HepG2 (cell line): ENCODE measurements at regions not wholly inside any gene's neighbourhood (a gene's known extent, or its start where the extent isn't known, plus 50 kb on each side); places are given as distances from the start of the nearest gene placed in this dataset.

Experiments used
- ATAC-seq: fragments of 200-7000 bp; cut with Tn5 transposase; 3 replicates; pipeline ENCODE4 v1.9.1; 2020; ENCODE audit warnings: mild to moderate bottlenecking, moderate library complexity
- BruUV-seq: library from RNA; stranded (reverse); fragments of 400-500 nt; replicated peaks from 2 replicates; lab custom pipeline; 2021; lab: Mats Ljungman, UMichigan
- CTCF ChIA-PET: fragments of 300-600 bp; formaldehyde crosslinking; extraction: SDS; loops from one replicate; lab custom pipeline; 2021; ENCODE audit warnings: low total read pairs, inconsistent platforms, low intra/inter-chr PET ratio; lab: Yijun Ruan, JAX
- POLR2A ChIA-PET: fragments of 350-600 bp; sonication (Branson Sonifier 250); formaldehyde crosslinking; loops from one replicate; lab custom pipeline; 2020; ENCODE audit warnings: antibody characterized with exemption, inconsistent platforms; lab: Yijun Ruan, JAX
- DNase-seq: peaks from one replicate; pipeline ENCODE4 v3.0.0-alpha.2; 2015; ENCODE audit warnings: low spot score
- FAIRE-seq: peaks from 3 replicates; lab custom pipeline; 2011; peaks lifted over from hg19 to GRCh38; lab: Jason Lieb, UNC
- H2AFZ ChIP-seq: one replicate; pipeline ENCODE4 v1.6.1; 2011; ENCODE audit warnings: low read length, inconsistent platforms
- H3K27ac ChIP-seq: fragments of 300-600 bp; 3 replicates; pipeline ENCODE4 v1.8.0; 2011; ENCODE audit warnings: mixed run types, mild to moderate bottlenecking, mixed read lengths, low read length, inconsistent platforms; ENCODE audit not compliant: insufficient read depth; ENCODE audit errors: extremely low read length
- H3K27me3 ChIP-seq, 2 experiments: fragments of 200-600 bp in 1 of 2; 2 replicates in 1 of 2; 3 replicates in 1 of 2; pipeline versions ENCODE4 v1.6.0 to v1.8.0; 2011; ENCODE audit warnings: low read length in 2 of 2, mild to moderate bottlenecking in 2 of 2, moderate library complexity in 2 of 2, inconsistent platforms in 1 of 2; ENCODE audit not compliant: insufficient read depth in 2 of 2, control insufficient read depth in 1 of 2
- H3K36me3 ChIP-seq, 2 experiments: fragments of 200-600 bp in 1 of 2; replicated peaks in 1 of 2; 2 replicates in 1 of 2; 3 replicates in 1 of 2; pipeline versions ENCODE4 v1.5.1 to v1.8.0; 2011; ENCODE audit warnings: low read length in 2 of 2, inconsistent platforms in 1 of 2; ENCODE audit not compliant: insufficient read depth in 2 of 2, control insufficient read depth in 1 of 2
- H3K4me1 ChIP-seq: 2 replicates; pipeline ENCODE4 v1.5.1; 2012; ENCODE audit warnings: low read length, inconsistent platforms; ENCODE audit not compliant: insufficient read depth
- H3K4me2 ChIP-seq: 2 replicates; pipeline ENCODE4 v1.6.0; 2011; ENCODE audit warnings: low read depth, low read length, inconsistent platforms
- H3K4me3 ChIP-seq, 3 experiments: fragments of 200-600 bp in 1 of 3; sonication (generic), shearing (Covaris generic) in 1 of 3; replicated peaks in 1 of 3; 2 replicates each; pipeline ENCODE4 v1.5.1; 2011 to 2016; ENCODE audit warnings: low read length in 3 of 3, inconsistent platforms in 2 of 3, low read depth in 2 of 3, mild to moderate bottlenecking in 2 of 3, control low read depth in 1 of 3, mixed read lengths in 1 of 3; ENCODE audit not compliant: insufficient read depth in 1 of 3
- H3K79me2 ChIP-seq: one replicate; pipeline ENCODE4 v1.6.1; 2011; ENCODE audit warnings: low read length, inconsistent platforms; ENCODE audit not compliant: insufficient read depth
- H3K9ac ChIP-seq: 2 replicates; pipeline ENCODE4 v1.6.0; 2011; ENCODE audit warnings: mild to moderate bottlenecking, low read depth, low read length, inconsistent platforms; ENCODE audit not compliant: insufficient read depth
- H3K9me3 ChIP-seq: 2 replicates; pipeline ENCODE4 v1.5.1; 2012; ENCODE audit warnings: mild to moderate bottlenecking, low read length
- H4K20me1 ChIP-seq: 2 replicates; pipeline ENCODE4 v1.6.0; 2011; ENCODE audit warnings: inconsistent platforms, mild to moderate bottlenecking, low read length, moderate library complexity; ENCODE audit not compliant: insufficient read depth
- BCL3 ChIP-seq: sonication (generic); formaldehyde crosslinking; IDR thresholded peaks from 2 replicates; pipeline ENCODE4 v1.5.1; 2020; ENCODE audit warnings: mild to moderate bottlenecking, missing genetic modification reagents, moderate library complexity
- CSRNP2 ChIP-seq: sonication (generic); formaldehyde crosslinking; conservative IDR thresholded peaks from 2 replicates; pipeline ENCODE4 v1.8.0; 2022; ENCODE audit warnings: low read depth, missing genetic modification reagents
- FOXO1 ChIP-seq: sonication (generic); formaldehyde crosslinking; IDR thresholded peaks from 2 replicates; pipeline ENCODE4 v1.4.0; 2020; ENCODE audit warnings: missing genetic modification reagents
- JUN ChIP-seq: sonication (generic); formaldehyde crosslinking; IDR thresholded peaks from 2 replicates; pipeline ENCODE4 v1.4.0; 2020; ENCODE audit warnings: mild to moderate bottlenecking, missing genetic modification reagents
- NFE2 ChIP-seq: sonication (generic); formaldehyde crosslinking; IDR thresholded peaks from 2 replicates; pipeline ENCODE4 v1.4.0; 2020; ENCODE audit warnings: missing genetic modification reagents
- SUZ12 ChIP-seq: fragments of 150-350 bp; IDR thresholded peaks from 2 replicates; pipeline ENCODE4 v1.6.1; 2014; ENCODE audit warnings: low read depth, low read length
- TCF7L2 ChIP-seq: IDR thresholded peaks from 2 replicates; pipeline ENCODE4 v1.6.1; 2011; ENCODE audit warnings: mild to moderate bottlenecking, low read depth, low read length, moderate library complexity
- ZGPAT ChIP-seq: IDR thresholded peaks from 2 replicates; pipeline ENCODE4 v1.6.1; 2016; ENCODE audit warnings: mild to moderate bottlenecking
- WGBS: methylation state at CpG from one replicate; pipeline ENCODE4 v1.1.6; 2017; ENCODE audit warnings: low lambda C conversion rate; 5-methylcytosine and 5-hydroxymethylcytosine counted together
- in situ Hi-C: cut with HindIII; loops from 2 replicates; pipeline ENCODE4 v1.10.0; 2017; ENCODE audit warnings: low pct_unique_long_range_greater_than_20kb; ENCODE audit not compliant: extremely low pct_ligation_motif_present
- intact Hi-C: fragments of 100-400 bp; cut with micrococcal nuclease; formaldehyde crosslinking; loops from one replicate; pipeline ENCODE4 v1.10.0; 2022; ENCODE audit not compliant: unreplicated experiment

- no peak for FAIRE-seq
- no peak overlapping the region for H3K9ac ChIP-seq
- ChIA-PET CTCF (no interaction called here), POLR2A (no interaction called here)
- intact Hi-C loops, result no loop called here
- no peaks in the 10 kb centered on the region for H3K4me1 ChIP-seq
- H3K36me3 ChIP-seq, result no peaks in the 10 kb centered on the region
- 2% methylated on average over 2 of the region's 2 CpGs for WGBS
- in situ Hi-C loops, result loop anchor here (25.0 kb wide), 1 partner anchor 795 kb away; no protein-coding TSS in a partner anchor
- BruUV-seq, result no TSS peak
- no peaks in the 10 kb centered on the region for H4K20me1 ChIP-seq
- no peak overlapping the region for H3K27ac ChIP-seq
- TF ChIP-seq ZGPAT (CRISPR knock-in tag) (no peak), JUN (CRISPR knock-in tag) (no peak), BCL3 (no peak), TCF7L2 (no peak), NFE2 (CRISPR knock-in tag) (no peak), SUZ12 (no peak), FOXO1 (no peak), CSRNP2 (no peak)
- no peak for ATAC-seq
- H3K4me3 ChIP-seq, result no peak overlapping the region
- no peak overlapping the region for H3K4me2 ChIP-seq
- no peaks in the 10 kb centered on the region; a peak in 1 of 5 replicates for H3K27me3 ChIP-seq
- H2AFZ ChIP-seq, result no peak overlapping the region
- H3K79me2 ChIP-seq, result no peaks in the 10 kb centered on the region
- DNase-seq, result no peak
- no peaks in the 10 kb centered on the region for H3K9me3 ChIP-seq
Observed at GRCh38 chr18:41732356-41732755, 222.7 kb upstream of the PIK3C3 start.
